GM21423 (cell line): ENCODE measurements at regions not wholly inside any gene's neighbourhood (a gene's known extent, or its start where the extent isn't known, plus 50 kb on each side); places are given as distances from the start of the nearest gene placed in this dataset.

ENCODE experiments used
- ATAC-seq: cut with Tn5 transposase; IDR thresholded peaks from one replicate; pipeline ENCODE4 v1.9.1; 2021; ENCODE audit warnings: mild to moderate bottlenecking, moderate library complexity; ENCODE audit not compliant: unreplicated experiment

DNA sequence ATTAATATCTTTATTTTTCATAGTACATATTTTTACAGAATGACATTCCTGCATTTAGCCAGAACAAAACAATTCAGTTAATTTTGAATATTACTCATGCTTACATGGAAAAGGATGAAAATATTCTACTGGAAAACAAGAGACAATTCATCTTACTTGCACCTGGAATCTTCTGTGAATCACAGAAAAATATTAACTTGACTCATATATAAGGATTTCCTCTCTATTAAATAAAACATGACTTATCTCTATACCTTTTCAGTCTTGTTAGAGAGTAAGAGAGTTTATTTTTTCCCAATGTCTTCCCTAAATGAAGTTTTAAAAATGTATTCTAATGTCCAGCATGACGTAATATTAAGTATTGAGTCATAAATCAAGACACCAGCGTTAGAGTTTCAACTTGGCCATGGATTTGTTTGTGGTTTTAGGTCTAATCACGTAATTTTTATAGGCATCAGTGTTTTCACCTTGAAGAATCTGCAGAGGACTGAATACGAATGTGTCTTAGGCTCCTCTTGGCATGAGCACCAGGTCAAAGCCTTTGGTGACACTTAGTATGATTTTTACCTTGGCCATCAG, 445.1 kb upstream of the JAG1 start:
- ATAC-seq = no peak

DNA sequence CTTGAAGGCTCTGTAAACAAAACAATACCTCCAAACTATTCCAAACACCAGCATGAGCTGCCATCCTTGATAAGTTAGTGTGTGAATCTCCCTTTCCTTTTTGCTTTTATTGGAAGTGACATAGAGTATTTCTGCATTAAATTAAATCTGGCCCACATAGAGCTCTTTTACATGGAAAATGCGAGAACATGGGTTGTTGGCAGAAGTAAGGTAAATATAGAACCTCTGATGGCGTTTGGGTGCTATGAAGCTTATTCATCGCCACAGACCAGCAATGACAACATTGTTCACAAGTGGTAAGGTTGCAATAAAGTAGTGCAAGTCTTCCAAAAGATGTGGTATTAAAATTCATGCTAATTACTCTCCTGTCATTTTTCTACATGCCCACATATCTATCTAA, 445.8 kb upstream of the JAG1 start:
- no peak for ATAC-seq

DNA sequence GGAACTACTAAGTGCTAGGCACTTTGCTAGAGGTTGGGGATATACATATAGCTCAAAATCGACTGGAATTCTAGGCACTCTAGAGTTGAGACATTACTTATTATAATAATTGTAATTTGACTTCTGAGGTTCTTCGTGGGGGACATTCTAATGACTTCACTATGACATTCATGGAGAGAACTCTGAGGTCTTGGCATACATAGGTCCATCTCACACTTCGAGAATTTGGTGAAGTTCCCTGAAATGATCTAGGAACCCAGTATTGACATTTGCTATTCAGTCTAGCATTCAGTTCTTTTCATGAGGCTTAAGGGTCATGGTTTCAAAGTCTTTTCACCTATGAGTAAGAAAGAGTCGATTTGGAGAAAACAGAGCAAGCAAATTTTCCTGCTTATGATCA, 446.6 kb upstream of the JAG1 start:
- no peak for ATAC-seq

DNA sequence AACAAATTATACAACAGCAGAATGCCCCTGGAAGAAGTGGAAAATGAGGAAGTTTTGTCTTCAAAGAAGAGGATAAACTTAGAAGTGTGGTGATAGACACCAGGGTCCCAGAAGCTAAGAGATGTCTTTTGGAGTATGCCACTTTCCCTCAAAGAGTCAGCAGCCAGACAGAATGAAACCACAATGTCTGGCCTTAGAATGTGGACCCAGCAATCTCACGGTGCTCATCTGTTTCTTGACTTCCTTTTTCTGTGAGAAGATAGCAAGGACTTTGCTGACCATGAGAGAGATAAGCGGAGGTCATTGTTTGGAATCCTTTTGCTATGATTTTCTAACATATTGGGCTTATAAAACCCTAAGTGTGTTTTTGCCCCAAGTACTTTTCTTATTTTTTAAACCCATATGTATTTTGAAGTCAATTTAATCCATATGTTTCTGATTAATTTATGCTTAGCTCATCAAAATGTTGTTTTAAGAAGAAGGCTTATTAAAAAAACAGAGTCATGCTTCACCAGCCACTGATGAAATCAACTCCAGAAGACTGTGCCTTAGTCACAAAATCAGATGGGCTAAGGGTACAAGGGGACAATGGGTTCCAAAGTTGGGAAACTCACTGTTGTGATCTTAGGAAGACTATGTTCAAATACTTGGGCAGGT, 451.2 kb upstream of the JAG1 start:
- no peak for ATAC-seq

DNA sequence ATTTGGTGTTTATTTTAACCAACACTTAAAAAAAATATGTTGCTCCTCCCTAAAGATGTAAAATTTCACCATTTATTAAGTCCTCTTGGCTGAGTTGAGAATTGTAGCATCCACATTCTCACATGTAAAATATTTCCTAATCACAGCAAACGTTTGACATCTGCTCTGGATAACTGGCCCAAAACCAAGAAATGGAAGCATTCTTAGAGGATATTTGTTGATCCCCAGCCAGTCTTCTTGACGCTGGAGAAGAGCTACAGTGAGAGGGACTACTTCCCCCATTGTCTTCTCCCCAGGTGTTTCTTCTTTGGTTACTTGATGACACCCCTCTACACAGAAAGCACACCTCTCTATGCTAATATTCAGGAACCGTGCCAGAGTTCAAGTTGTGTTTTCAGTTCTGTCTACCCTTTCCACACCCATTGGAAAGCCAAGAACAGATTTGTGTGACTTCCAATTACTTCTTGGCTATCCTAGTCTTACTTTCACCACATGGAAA, 454.5 kb upstream of the JAG1 start:
- ATAC-seq = no peak

DNA sequence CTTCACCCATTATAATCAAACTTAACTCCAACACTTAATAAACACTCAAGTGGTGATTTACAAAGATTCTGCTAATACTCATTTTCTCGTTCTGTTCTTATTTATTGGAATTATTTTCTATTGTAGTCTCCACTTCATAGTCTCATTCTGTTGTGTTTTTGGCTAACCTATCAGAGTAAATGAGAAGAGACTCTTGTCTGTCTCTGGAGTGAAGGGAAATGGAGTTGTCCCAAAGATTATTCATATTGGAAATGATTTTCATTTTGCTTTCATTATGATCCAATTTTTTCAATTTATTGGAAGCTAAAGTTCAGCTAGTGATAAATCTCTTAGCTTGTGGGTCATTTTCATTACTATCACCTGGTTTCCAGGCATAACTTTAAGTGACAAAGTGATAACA, 454.9 kb upstream of the JAG1 start:
- no peak for ATAC-seq

DNA sequence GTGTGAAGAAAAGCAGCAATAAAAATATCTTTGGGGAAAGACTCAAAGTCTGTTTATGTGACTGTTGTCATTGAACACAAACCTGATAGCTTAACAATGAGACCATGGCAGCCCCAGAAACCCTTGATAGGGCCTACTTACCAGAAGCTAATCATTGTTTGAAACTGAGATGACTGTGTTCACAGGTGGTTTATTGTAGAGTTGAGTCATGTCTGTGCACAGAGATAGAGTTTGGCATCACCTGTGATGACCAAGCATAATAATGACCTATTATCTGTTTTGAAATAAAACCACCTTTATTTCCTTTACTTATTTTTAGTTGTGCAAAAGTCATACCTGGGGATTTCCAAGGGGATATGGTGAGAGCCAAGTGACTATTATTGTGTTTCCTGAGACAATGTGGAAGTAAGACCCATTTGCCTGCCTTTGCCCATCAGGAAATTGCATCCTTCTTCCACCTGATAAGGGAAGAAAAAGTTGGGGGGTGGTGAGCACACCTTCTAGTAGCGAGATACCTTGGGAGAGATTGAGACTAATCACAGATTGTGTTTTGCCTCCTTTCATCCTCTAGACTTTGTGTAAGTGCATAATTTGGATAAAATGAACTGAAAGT, 456.9 kb upstream of the JAG1 start:
- no peak for ATAC-seq

DNA sequence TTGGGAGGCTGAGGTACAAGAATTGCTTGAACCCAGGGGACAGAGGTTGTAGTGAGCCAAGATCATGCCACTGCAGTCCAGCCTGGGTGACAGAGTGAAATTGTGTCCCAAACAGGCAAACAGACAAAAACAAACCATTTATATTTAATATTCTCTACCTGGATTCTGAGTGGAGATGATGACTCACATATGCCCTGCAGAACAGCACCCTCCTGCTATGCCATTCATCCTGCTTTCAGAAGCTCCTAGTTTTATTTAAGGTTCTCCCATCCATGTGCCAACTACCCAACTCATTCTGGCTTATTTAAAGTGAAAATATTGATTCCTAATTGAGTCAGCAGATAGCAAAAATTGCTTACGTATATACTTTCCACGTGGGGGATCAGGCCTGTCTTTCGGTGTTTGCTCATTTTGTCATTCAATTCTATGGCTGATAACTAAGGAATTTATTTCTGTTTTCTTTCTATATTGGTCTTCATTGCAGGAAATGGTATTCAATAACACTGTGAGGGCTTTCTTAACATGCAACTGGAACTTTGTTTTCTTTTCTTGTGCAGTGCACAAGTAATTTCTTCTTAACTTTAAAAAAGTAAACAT, 459.1 kb upstream of the JAG1 start:
- no peak for ATAC-seq

DNA sequence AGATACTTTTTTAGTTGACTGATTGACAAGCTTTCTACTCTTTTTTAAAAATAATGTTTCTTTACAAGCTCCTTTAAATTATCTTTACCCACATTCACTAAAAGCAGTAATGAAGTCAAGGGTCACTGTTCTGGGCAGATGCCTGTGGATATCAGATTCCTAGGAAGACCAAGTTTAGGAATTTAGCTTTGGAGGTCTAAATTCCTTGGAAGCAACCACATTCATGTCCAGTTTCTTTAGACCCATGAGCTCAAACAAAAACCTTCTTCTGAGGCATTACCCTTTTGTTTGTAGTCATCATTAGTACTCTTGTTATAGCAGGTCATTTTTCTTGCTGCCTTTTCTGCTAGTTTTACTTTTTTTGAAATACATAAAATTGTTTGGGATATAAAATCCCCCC, 462.9 kb upstream of the JAG1 start:
- ATAC-seq = no peak

DNA sequence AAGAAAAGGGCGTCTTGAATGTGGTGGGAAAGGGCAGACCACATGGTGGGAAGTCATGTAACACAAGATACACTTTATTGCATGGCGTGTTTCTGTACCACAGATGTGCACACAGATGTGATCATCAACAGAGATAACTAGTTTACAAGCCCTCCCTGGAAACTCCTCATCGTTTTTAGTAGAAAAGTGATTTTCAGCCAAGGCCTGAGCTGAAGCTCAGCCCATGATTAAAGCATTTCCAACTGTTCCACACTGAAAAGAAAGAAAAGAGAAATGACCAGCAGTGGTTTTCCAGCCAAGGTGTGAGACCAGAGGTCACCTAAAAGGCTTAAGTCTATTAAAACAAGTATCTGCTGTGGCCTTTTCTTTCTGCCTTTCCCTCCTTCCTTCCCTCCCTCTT, 463.9 kb upstream of the JAG1 start:
- no peak for ATAC-seq

DNA sequence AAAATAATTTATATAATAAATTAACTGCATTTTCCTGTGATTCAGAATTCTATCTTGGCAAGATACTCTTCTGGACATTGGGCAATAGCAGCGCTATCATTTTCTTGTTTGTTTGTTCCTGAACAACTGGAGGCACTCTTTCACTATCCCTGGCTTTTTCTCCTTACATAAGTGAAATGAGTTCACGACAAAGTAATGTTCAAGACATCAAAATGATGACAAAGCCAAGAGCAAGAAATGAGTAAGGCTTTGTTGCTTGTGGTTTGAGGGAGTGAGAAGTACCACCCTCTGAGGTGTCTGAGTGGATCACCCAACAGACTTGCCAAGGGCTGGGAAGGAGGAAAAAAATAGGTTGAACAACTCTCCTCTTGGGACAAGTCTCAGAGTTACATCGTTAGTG, 466.6 kb upstream of the JAG1 start:
- no peak for ATAC-seq

DNA sequence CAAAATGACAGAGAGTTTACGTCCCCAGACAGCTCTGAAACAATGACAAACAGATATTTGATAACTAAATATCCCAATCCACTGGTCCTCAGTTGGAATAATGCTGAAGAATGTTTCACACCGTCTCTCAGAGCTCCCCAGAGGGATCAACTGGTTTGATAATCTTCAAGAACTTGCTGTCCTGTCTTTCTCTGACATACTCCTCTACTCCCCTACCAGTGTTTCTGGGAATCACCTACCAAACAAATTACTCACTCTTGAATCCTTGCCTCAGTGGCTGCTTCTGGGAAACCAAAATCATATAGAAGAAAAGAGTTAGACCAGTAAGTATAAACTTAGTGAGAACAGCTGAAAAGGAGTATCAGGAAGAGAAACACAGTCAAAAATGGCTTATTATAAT, 469.7 kb upstream of the JAG1 start:
- no peak for ATAC-seq

DNA sequence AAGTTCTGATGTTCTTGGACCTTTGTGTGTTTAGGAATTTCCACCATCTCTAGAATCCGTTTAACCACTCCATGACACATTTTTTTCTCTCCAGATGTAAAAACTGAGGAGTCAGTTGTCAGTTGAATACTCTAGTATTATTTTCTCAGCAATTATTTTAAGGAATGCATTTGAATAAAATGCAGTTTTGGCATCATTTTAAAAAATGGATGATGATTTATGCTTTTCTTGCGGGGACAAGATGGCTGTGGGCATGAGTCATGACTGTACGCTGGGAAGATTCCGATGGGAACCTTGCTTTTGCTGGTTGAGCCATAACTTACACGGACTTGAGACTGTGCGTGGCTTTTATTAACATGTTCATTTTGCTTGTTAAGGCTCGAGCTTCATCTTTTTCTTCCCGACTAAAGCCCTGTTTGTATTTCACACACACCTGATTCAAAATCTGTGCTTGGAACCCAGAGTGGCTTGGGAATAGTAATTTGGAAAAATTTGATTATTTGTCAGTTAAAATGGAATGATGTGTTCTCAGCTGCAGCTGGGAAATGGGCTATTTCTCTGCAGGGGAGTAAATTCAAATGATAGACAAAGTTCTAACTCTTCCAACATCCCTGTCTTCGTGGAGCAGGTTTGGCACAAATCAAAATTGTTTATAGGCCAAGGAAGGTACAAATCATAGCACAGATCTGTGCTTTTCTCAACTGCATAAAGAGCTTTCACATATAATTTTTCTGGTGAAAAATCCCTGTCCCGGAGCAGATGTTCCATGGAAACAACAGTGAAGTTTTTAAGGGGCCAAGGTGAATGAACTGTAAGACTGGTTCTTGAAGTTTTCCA, 470.5 kb upstream of the JAG1 start:
- no peak for ATAC-seq

DNA sequence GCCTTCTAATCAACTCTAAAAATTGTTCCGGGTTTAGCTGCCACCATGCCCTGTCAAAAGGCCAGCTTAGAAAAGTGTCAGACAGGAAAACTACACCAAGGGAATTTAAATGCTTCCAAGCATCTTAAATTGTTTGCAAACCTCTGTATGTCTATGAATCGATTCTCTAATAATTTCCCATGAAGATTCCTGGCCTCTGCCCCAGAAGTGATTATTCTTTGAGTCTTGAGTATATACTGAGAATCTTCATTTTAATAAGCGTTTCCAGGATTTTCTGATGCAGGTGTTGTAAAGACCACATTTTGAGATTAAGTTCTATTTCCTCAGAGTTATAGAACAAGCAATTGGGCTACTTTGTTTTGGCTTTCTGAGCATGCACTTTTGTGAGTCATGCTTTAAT, 471.8 kb upstream of the JAG1 start:
- no peak for ATAC-seq

DNA sequence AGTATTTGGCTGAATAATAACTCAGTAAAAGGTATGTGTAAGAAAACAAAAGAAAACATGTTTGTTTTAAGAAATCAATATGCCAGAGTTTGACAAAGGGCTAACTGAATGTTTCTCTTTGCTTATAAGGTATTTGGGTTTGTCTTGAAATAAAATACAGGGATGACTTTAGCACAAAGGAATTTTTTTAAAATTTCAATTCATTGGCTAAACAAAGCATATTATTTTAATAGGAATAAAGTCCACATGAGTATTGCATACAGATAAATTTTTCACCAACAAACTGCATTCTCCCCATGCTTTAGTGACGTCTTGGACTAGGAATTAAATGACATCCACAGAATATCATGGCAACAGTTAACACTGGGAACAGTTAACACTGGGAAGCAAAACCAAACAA, 480.0 kb upstream of the JAG1 start:
- no peak for ATAC-seq

DNA sequence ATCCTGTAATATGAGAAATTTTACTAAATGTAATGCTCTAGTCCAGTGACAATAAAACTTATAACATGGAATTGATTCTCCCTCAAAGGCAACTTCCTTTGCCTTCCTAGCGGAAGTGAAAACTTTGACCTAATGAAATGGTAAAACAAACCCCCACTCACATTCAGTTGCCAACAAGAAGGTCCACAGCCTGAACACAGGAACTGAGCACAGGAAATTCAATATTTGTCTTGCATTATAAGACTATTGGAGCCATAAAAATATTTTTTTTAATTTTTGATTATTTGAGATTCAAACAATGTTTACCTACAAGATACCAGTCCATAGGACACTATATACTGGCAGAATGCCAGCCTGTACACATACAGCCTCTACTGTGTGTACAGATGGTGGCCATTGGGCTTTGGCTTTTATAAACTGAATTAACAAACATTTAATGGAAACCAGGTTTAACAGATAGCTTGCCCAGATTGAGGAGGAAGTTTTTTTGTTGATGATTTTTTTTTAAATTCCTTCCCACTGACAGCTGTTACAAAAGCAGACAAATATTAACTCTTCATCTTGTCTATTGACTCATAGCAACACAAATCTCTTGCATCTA, 481.5 kb upstream of the JAG1 start:
- ATAC-seq = no peak

DNA sequence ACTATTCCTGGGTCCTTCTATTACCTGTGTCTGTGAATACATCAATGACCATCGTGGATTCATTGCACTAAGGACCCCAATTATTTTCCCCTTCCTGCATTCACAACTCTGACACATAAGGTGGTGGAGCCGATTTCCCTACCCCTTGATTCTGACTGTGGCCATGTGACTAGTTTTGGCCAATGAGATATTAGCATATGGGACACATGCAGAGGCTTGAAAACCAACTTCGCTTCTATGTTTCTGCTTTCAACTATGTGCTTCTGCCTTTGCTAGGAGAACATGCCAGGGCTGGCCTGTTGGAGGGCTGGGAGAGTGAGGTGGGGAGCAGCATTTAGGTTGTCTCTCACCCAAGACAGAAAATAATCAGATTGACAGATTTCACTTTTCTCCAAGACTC, 483.1 kb upstream of the JAG1 start:
- no peak for ATAC-seq

DNA sequence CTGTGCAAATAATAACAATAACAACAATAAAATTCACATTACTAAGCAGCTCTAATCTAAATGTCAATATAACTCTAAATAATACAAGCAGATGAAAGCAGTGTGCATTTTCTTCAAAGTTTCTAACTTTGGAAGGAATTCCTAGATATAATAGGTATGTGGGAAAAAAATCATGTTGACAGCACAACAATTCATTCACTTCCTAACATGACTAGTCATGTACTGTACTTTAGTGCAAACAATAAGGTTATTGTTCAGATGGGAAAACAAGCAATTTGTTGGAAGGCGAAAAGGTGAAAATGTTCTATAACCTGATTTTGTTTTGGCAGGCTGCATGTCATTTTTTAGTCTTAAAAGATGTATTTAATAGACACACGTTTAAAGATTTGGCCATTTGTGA, 484.3 kb upstream of the JAG1 start:
- no peak for ATAC-seq

DNA sequence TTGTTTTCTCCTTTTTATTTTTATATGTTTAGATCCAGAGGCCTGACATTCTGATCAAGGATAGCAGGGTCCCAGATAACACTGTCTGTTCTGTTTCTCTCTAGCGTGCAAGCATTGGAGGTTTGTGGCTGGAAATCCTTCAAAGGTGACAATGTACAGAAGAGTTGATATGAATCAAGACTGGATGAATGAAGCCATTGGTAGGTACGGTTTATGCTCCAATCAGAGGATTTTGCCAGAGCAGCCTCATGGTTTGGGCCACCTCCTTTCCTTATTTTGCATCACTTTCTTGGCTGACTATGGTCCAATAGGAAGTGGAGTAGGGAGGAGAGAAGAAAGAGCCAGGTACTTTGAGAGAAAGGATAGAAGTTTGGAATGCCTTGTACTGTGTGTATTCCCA, 484.8 kb upstream of the JAG1 start:
- no peak for ATAC-seq

DNA sequence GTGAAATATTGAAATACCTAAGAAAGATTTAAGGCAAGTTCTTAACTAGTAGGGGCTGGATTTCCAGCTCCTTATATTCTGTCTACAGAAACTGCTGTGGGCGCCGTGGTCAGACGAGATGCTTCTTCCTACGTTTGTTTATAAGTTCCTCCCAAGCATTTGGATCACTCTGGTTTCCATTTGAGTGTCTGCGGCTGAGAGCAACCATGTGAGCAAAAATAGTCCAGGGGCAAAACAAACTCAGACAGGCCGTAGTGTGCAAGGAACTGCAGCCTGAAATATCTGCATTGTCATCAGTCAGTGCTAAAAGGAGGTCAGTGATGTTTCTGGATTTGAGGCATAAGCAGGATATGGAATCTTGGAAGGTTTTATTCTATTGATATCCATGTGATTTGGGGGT, 485.9 kb upstream of the JAG1 start:
- ATAC-seq = no peak
